HepG2 (cell line): ENCODE measurements at regions not wholly inside any gene's neighbourhood (a gene's known extent, or its start where the extent isn't known, plus 50 kb on each side); places are given as distances from the start of the nearest gene placed in this dataset.

ENCODE experiments used
- ATAC-seq: fragments of 200-7000 bp; cut with Tn5 transposase; 3 replicates; pipeline ENCODE4 v1.9.1; 2020; ENCODE audit warnings: mild to moderate bottlenecking, moderate library complexity
- BruUV-seq: library from RNA; stranded (reverse); fragments of 400-500 nt; replicated peaks from 2 replicates; lab custom pipeline; 2021; lab: Mats Ljungman, UMichigan
- CTCF ChIA-PET: fragments of 300-600 bp; formaldehyde crosslinking; extraction: SDS; loops from one replicate; lab custom pipeline; 2021; ENCODE audit warnings: low total read pairs, inconsistent platforms, low intra/inter-chr PET ratio; lab: Yijun Ruan, JAX
- POLR2A ChIA-PET: fragments of 350-600 bp; sonication (Branson Sonifier 250); formaldehyde crosslinking; loops from one replicate; lab custom pipeline; 2020; ENCODE audit warnings: antibody characterized with exemption, inconsistent platforms; lab: Yijun Ruan, JAX
- DNase-seq: peaks from one replicate; pipeline ENCODE4 v3.0.0-alpha.2; 2015; ENCODE audit warnings: low spot score
- FAIRE-seq: peaks from 3 replicates; lab custom pipeline; 2011; peaks lifted over from hg19 to GRCh38; lab: Jason Lieb, UNC
- H2AFZ ChIP-seq: one replicate; pipeline ENCODE4 v1.6.1; 2011; ENCODE audit warnings: low read length, inconsistent platforms
- H3K27ac ChIP-seq: fragments of 300-600 bp; 3 replicates; pipeline ENCODE4 v1.8.0; 2011; ENCODE audit warnings: mixed run types, mild to moderate bottlenecking, mixed read lengths, low read length, inconsistent platforms; ENCODE audit not compliant: insufficient read depth; ENCODE audit errors: extremely low read length
- H3K27me3 ChIP-seq, 2 experiments: fragments of 200-600 bp in 1 of 2; 2 replicates in 1 of 2; 3 replicates in 1 of 2; pipeline versions ENCODE4 v1.6.0 to v1.8.0; 2011; ENCODE audit warnings: low read length in 2 of 2, mild to moderate bottlenecking in 2 of 2, moderate library complexity in 2 of 2, inconsistent platforms in 1 of 2; ENCODE audit not compliant: insufficient read depth in 2 of 2, control insufficient read depth in 1 of 2
- H3K36me3 ChIP-seq, 2 experiments: fragments of 200-600 bp in 1 of 2; replicated peaks in 1 of 2; 2 replicates in 1 of 2; 3 replicates in 1 of 2; pipeline versions ENCODE4 v1.5.1 to v1.8.0; 2011; ENCODE audit warnings: low read length in 2 of 2, inconsistent platforms in 1 of 2; ENCODE audit not compliant: insufficient read depth in 2 of 2, control insufficient read depth in 1 of 2
- H3K4me1 ChIP-seq: 2 replicates; pipeline ENCODE4 v1.5.1; 2012; ENCODE audit warnings: low read length, inconsistent platforms; ENCODE audit not compliant: insufficient read depth
- H3K4me2 ChIP-seq: 2 replicates; pipeline ENCODE4 v1.6.0; 2011; ENCODE audit warnings: low read depth, low read length, inconsistent platforms
- H3K4me3 ChIP-seq, 3 experiments: fragments of 200-600 bp in 1 of 3; sonication (generic), shearing (Covaris generic) in 1 of 3; replicated peaks in 1 of 3; 2 replicates each; pipeline ENCODE4 v1.5.1; 2011 to 2016; ENCODE audit warnings: low read length in 3 of 3, inconsistent platforms in 2 of 3, low read depth in 2 of 3, mild to moderate bottlenecking in 2 of 3, control low read depth in 1 of 3, mixed read lengths in 1 of 3; ENCODE audit not compliant: insufficient read depth in 1 of 3
- H3K79me2 ChIP-seq: one replicate; pipeline ENCODE4 v1.6.1; 2011; ENCODE audit warnings: low read length, inconsistent platforms; ENCODE audit not compliant: insufficient read depth
- H3K9ac ChIP-seq: 2 replicates; pipeline ENCODE4 v1.6.0; 2011; ENCODE audit warnings: mild to moderate bottlenecking, low read depth, low read length, inconsistent platforms; ENCODE audit not compliant: insufficient read depth
- H3K9me3 ChIP-seq: 2 replicates; pipeline ENCODE4 v1.5.1; 2012; ENCODE audit warnings: mild to moderate bottlenecking, low read length
- H4K20me1 ChIP-seq: 2 replicates; pipeline ENCODE4 v1.6.0; 2011; ENCODE audit warnings: inconsistent platforms, mild to moderate bottlenecking, low read length, moderate library complexity; ENCODE audit not compliant: insufficient read depth
- ARNTL ChIP-seq: sonication (generic); formaldehyde crosslinking; IDR thresholded peaks from 2 replicates; pipeline ENCODE4 v1.4.0; 2020; ENCODE audit warnings: mild to moderate bottlenecking, missing genetic modification reagents
- EEA1 ChIP-seq: sonication (generic); formaldehyde crosslinking; IDR thresholded peaks from 2 replicates; pipeline ENCODE4 v1.5.1; 2020; ENCODE audit warnings: mild to moderate bottlenecking, missing genetic modification reagents, borderline replicate concordance
- GFI1 ChIP-seq: sonication (generic); formaldehyde crosslinking; IDR thresholded peaks from 2 replicates; pipeline ENCODE4 v1.5.0; 2020; ENCODE audit warnings: missing genetic modification reagents, mild to moderate bottlenecking, borderline replicate concordance
- JARID2 ChIP-seq: sonication (generic); formaldehyde crosslinking; IDR thresholded peaks from 2 replicates; pipeline ENCODE4 v1.8.1; 2023; ENCODE audit warnings: missing genetic modification reagents, inconsistent platforms; ENCODE audit not compliant: insufficient replicate concordance
- MAF1 ChIP-seq: sonication (generic); formaldehyde crosslinking; IDR thresholded peaks from 2 replicates; pipeline ENCODE4 v1.5.0; 2020; ENCODE audit warnings: missing genetic modification reagents, borderline replicate concordance
- MTA1 ChIP-seq: sonication (generic); formaldehyde crosslinking; IDR thresholded peaks from 2 replicates; pipeline ENCODE4 v1.4.0; 2020; ENCODE audit warnings: missing genetic modification reagents, mild to moderate bottlenecking, borderline replicate concordance
- MXD4 ChIP-seq: IDR thresholded peaks from 2 replicates; pipeline ENCODE4 v1.6.1; 2016; ENCODE audit warnings: mild to moderate bottlenecking, missing biosample characterization, missing genetic modification reagents
- PRMT3 ChIP-seq: sonication (generic); formaldehyde crosslinking; IDR thresholded peaks from 2 replicates; pipeline ENCODE4 v1.8.1; 2022; ENCODE audit warnings: low read depth, mild to moderate bottlenecking, moderate library complexity, missing genetic modification reagents, borderline replicate concordance
- RAD51 ChIP-seq: fragments of 450-650 bp; IDR thresholded peaks from 2 replicates; pipeline ENCODE4 v1.6.1; 2016; ENCODE audit warnings: borderline replicate concordance
- SNAI1 ChIP-seq: sonication (generic); formaldehyde crosslinking; IDR thresholded peaks from 2 replicates; pipeline ENCODE4 v1.5.0; 2020; ENCODE audit warnings: mild to moderate bottlenecking, missing genetic modification reagents, borderline replicate concordance
- TBL1XR1 ChIP-seq: fragments of 150-350 bp; IDR thresholded peaks from 2 replicates; pipeline ENCODE4 v1.6.1; 2014; ENCODE audit warnings: borderline replicate concordance, low read length; ENCODE audit not compliant: partially characterized antibody
- ZBTB46 ChIP-seq: sonication (generic); formaldehyde crosslinking; IDR thresholded peaks from 2 replicates; pipeline ENCODE4 v1.4.0; 2020; ENCODE audit warnings: mild to moderate bottlenecking, missing genetic modification reagents, borderline replicate concordance
- ZGPAT ChIP-seq: IDR thresholded peaks from 2 replicates; pipeline ENCODE4 v1.6.1; 2016; ENCODE audit warnings: mild to moderate bottlenecking
- ZNF235 ChIP-seq: sonication (generic); formaldehyde crosslinking; IDR thresholded peaks from 2 replicates; pipeline ENCODE4 v1.8.1; 2023; ENCODE audit warnings: mild to moderate bottlenecking, missing genetic modification reagents, borderline replicate concordance
- ZNF251 ChIP-seq: sonication (generic); formaldehyde crosslinking; IDR thresholded peaks from 2 replicates; pipeline ENCODE4 v1.9.0; 2021; ENCODE audit warnings: mild to moderate bottlenecking, missing genetic modification reagents
- ZNF446 ChIP-seq: sonication (generic); formaldehyde crosslinking; IDR thresholded peaks from 2 replicates; pipeline ENCODE4 v1.5.0; 2020; ENCODE audit warnings: mild to moderate bottlenecking, missing genetic modification reagents
- ZNF703 ChIP-seq: sonication (generic); formaldehyde crosslinking; IDR thresholded peaks from 2 replicates; pipeline ENCODE4 v1.5.1; 2020; ENCODE audit warnings: missing genetic modification reagents, mild to moderate bottlenecking, moderate library complexity, borderline replicate concordance
- WGBS: methylation state at CpG from one replicate; pipeline ENCODE4 v1.1.6; 2017; ENCODE audit warnings: low lambda C conversion rate; 5-methylcytosine and 5-hydroxymethylcytosine counted together
- in situ Hi-C: cut with HindIII; loops from 2 replicates; pipeline ENCODE4 v1.10.0; 2017; ENCODE audit warnings: low pct_unique_long_range_greater_than_20kb; ENCODE audit not compliant: extremely low pct_ligation_motif_present
- intact Hi-C: fragments of 100-400 bp; cut with micrococcal nuclease; formaldehyde crosslinking; loops from one replicate; pipeline ENCODE4 v1.10.0; 2022; ENCODE audit not compliant: unreplicated experiment

- no peak for ATAC-seq
- H2AFZ ChIP-seq, result no peak overlapping the region
- no peaks in the 10 kb centered on the region for H4K20me1 ChIP-seq
- TF ChIP-seq SNAI1 (CRISPR knock-in tag) (no peak), ZGPAT (CRISPR knock-in tag) (no peak), GFI1 (no peak), MAF1 (no peak), MTA1 (CRISPR knock-in tag) (no peak), MXD4 (CRISPR knock-in tag) (no peak), RAD51 (no peak), ARNTL (CRISPR knock-in tag) (no peak), ZNF235 (CRISPR knock-in tag) (no peak), ZNF251 (CRISPR knock-in tag) (no peak), TBL1XR1 (no peak), EEA1 (CRISPR knock-in tag) (no peak), JARID2 (no peak), PRMT3 (CRISPR knock-in tag) (no peak), ZBTB46 (CRISPR knock-in tag) (no peak), ZNF446 (CRISPR knock-in tag) (no peak), ZNF703 (CRISPR knock-in tag) (no peak)
- intact Hi-C loops, result no loop called here
- H3K27me3 ChIP-seq, result peaks cover 0 to 4% of the 10 kb centered on the region in 2 experiments; a peak in 1 of 5 replicates
- POLR2A ChIA-PET, result no interaction called here
- BruUV-seq, result no TSS peak
- H3K27ac ChIP-seq, result no peak overlapping the region
- no peaks in the 10 kb centered on the region for H3K4me1 ChIP-seq
- no peak overlapping the region for H3K4me2 ChIP-seq
- H3K9me3 ChIP-seq, result no peaks in the 10 kb centered on the region
- no peaks in the 10 kb centered on the region for H3K79me2 ChIP-seq
- no peak overlapping the region for H3K9ac ChIP-seq
- in situ Hi-C loops, result no loop called here
- CTCF ChIA-PET, result no interaction called here
- DNase-seq, result no peak
- H3K36me3 ChIP-seq, result no peaks in the 10 kb centered on the region
- H3K4me3 ChIP-seq, result no peak overlapping the region
- no peak for FAIRE-seq
- under 1% methylated on average over 5 of the region's 5 CpGs for WGBS
Observed at GRCh38 chr6:90384720-90385119, 88.1 kb upstream of the BACH2 start.
